HG03565 (cell line): ENCODE measurements at regions not wholly inside any gene's neighbourhood (a gene's known extent, or its start where the extent isn't known, plus 50 kb on each side); places are given as distances from the start of the nearest gene placed in this dataset.

Experiments
- ATAC-seq: cut with Tn5 transposase; IDR thresholded peaks from one replicate; pipeline ENCODE4 v1.9.1; 2021; ENCODE audit warnings: mild to moderate bottlenecking, moderate library complexity; ENCODE audit not compliant: unreplicated experiment

GRCh38 chr5:110342683-110343082 lies 383.8 kb downstream of the TMEM232 start:
- ATAC-seq: no peak

- no peak for ATAC-seq
These were observed 382.9 kb downstream of the TMEM232 start for GRCh38 chr5:110343616-110344015.

- ATAC-seq: no peak
These were observed 380.8 kb downstream of the TMEM232 start for GRCh38 chr5:110345623-110346022.

- no peak for ATAC-seq
These were observed 379.5 kb downstream of the TMEM232 start for GRCh38 chr5:110346893-110347358.

- no peak for ATAC-seq
These were observed 378.7 kb downstream of the TMEM232 start for GRCh38 chr5:110347781-110348180.

GRCh38 chr5:110351430-110351829 lies 375.0 kb downstream of the TMEM232 start:
- ATAC-seq: no peak

GRCh38 chr5:110354311-110354710 lies 372.2 kb downstream of the TMEM232 start:
- no peak for ATAC-seq

- no peak for ATAC-seq
These were observed 371.4 kb downstream of the TMEM232 start for GRCh38 chr5:110354915-110355644.

- no peak for ATAC-seq
These were observed 369.8 kb downstream of the TMEM232 start for GRCh38 chr5:110356677-110357076.

GRCh38 chr5:110359221-110359620 lies 367.2 kb downstream of the TMEM232 start:
- no peak for ATAC-seq

GRCh38 chr5:110361471-110361870 lies 365.0 kb downstream of the TMEM232 start:
- no peak for ATAC-seq

GRCh38 chr5:110362261-110362660 lies 364.2 kb downstream of the TMEM232 start:
- no peak for ATAC-seq

- ATAC-seq: no peak
These were observed 359.8 kb downstream of the TMEM232 start for GRCh38 chr5:110366716-110367115.
